Skeletal muscle tissue (tissue), 3 donors: ENCODE measurements at regions not wholly inside any gene's neighbourhood (a gene's known extent, or its start where the extent isn't known, plus 50 kb on each side); places are given as distances from the start of the nearest gene placed in this dataset.

ENCODE experiments used
- H3K27ac ChIP-seq: one replicate; pipeline ENCODE4 v1.7.0; 2013; ENCODE audit warnings: mild to moderate bottlenecking, low read depth, low read length, inconsistent platforms
- H3K27me3 ChIP-seq, 3 donors: one replicate each; pipeline ENCODE4 v1.7.0; 2013; ENCODE audit warnings: low read length in 3 of 3; ENCODE audit not compliant: control insufficient read depth in 3 of 3, insufficient read depth in 3 of 3
- H3K36me3 ChIP-seq, 3 donors: one replicate each; pipeline ENCODE4 v1.7.0; 2013; ENCODE audit warnings: low read length in 3 of 3; ENCODE audit not compliant: control insufficient read depth in 3 of 3, insufficient read depth in 3 of 3
- H3K4me1 ChIP-seq, 3 donors: one replicate each; pipeline ENCODE4 v1.7.0; 2013; ENCODE audit warnings: low read length in 3 of 3, mild to moderate bottlenecking in 3 of 3; ENCODE audit not compliant: control insufficient read depth in 3 of 3, insufficient read depth in 3 of 3
- H3K4me3 ChIP-seq, 3 donors: one replicate each; pipeline ENCODE4 v1.7.0; 2013; ENCODE audit warnings: low read length in 3 of 3
- H3K9ac ChIP-seq, 3 donors: one replicate each; pipeline ENCODE4 v1.7.0; 2013; ENCODE audit warnings: low read length in 3 of 3, mild to moderate bottlenecking in 3 of 3, moderate library complexity in 2 of 3, low read depth in 1 of 3
- H3K9me3 ChIP-seq, 3 donors: one replicate each; pipeline ENCODE4 v1.7.0; 2013; ENCODE audit warnings: low read length in 3 of 3; ENCODE audit not compliant: control insufficient read depth in 3 of 3
- donor health status: Osteomylitis.

GRCh38 chr13:85742355-85742754, 56.9 kb downstream of the SLITRK6 start:
- H3K4me1 ChIP-seq: no peaks in the 10 kb centered on the region
- H3K4me3 ChIP-seq: no peak overlapping the region
- no peaks in the 10 kb centered on the region for H3K36me3 ChIP-seq
- H3K27ac ChIP-seq: no peak overlapping the region
- no peaks in the 10 kb centered on the region for H3K27me3 ChIP-seq
- no peak overlapping the region for H3K9ac ChIP-seq
- H3K9me3 ChIP-seq: no peaks in the 10 kb centered on the region

- H3K4me3 ChIP-seq: no peak overlapping the region
- no peak overlapping the region for H3K27ac ChIP-seq
- no peaks in the 10 kb centered on the region for H3K27me3 ChIP-seq
- H3K9me3 ChIP-seq: no peaks in the 10 kb centered on the region
- H3K4me1 ChIP-seq: no peaks in the 10 kb centered on the region
- H3K36me3 ChIP-seq: no peaks in the 10 kb centered on the region
- no peak overlapping the region for H3K9ac ChIP-seq
Measured at GRCh38 chr13:85741017-85741416, 58.2 kb downstream of the SLITRK6 start.

GRCh38 chr13:85738696-85739320, 60.4 kb downstream of the SLITRK6 start:
- H3K9ac ChIP-seq: no peak overlapping the region
- H3K27me3 ChIP-seq: no peaks in the 10 kb centered on the region
- H3K36me3 ChIP-seq: no peaks in the 10 kb centered on the region
- no peaks in the 10 kb centered on the region for H3K9me3 ChIP-seq
- H3K4me3 ChIP-seq: no peak overlapping the region
- H3K4me1 ChIP-seq: no peaks in the 10 kb centered on the region
- H3K27ac ChIP-seq: no peak overlapping the region

GRCh38 chr13:85737952-85738351, 61.3 kb downstream of the SLITRK6 start:
- Histone ChIP-seq H3K27ac (no peak overlapping the region), H3K9ac (no peak overlapping the region), H3K36me3 (no peaks in the 10 kb centered on the region), H3K4me3 (no peak overlapping the region), H3K9me3 (no peaks in the 10 kb centered on the region), H3K4me1 (no peaks in the 10 kb centered on the region), H3K27me3 (no peaks in the 10 kb centered on the region)

- Histone ChIP-seq H3K27me3 (no peaks in the 10 kb centered on the region), H3K4me1 (no peaks in the 10 kb centered on the region), H3K36me3 (no peaks in the 10 kb centered on the region), H3K9ac (no peak overlapping the region), H3K9me3 (no peaks in the 10 kb centered on the region), H3K27ac (no peak overlapping the region), H3K4me3 (no peak overlapping the region)
Measured at GRCh38 chr13:85729296-85729695, 69.9 kb downstream of the SLITRK6 start.

- H3K9ac ChIP-seq: no peak overlapping the region
- H3K4me3 ChIP-seq: no peak overlapping the region
- no peaks in the 10 kb centered on the region for H3K9me3 ChIP-seq
- no peaks in the 10 kb centered on the region for H3K36me3 ChIP-seq
- no peaks in the 10 kb centered on the region for H3K4me1 ChIP-seq
- H3K27ac ChIP-seq: no peak overlapping the region
- H3K27me3 ChIP-seq: no peaks in the 10 kb centered on the region
Measured at GRCh38 chr13:85728811-85729210, 70.4 kb downstream of the SLITRK6 start.

- Histone ChIP-seq H3K9me3 (no peaks in the 10 kb centered on the region), H3K36me3 (no peaks in the 10 kb centered on the region), H3K4me1 (no peaks in the 10 kb centered on the region), H3K27me3 (no peaks in the 10 kb centered on the region), H3K4me3 (no peak overlapping the region), H3K27ac (no peak overlapping the region), H3K9ac (no peak overlapping the region)
Measured at GRCh38 chr13:85725433-85725832, 73.8 kb downstream of the SLITRK6 start.

- H3K4me1 ChIP-seq: no peaks in the 10 kb centered on the region
- no peak overlapping the region for H3K4me3 ChIP-seq
- H3K9me3 ChIP-seq: no peaks in the 10 kb centered on the region
- H3K27ac ChIP-seq: no peak overlapping the region
- H3K27me3 ChIP-seq: no peaks in the 10 kb centered on the region
- H3K9ac ChIP-seq: no peak overlapping the region
- no peaks in the 10 kb centered on the region for H3K36me3 ChIP-seq
Measured at GRCh38 chr13:85724546-85725432, 74.4 kb downstream of the SLITRK6 start.

GRCh38 chr13:85719749-85720148, 79.5 kb downstream of the SLITRK6 start:
- H3K9me3 ChIP-seq: no peaks in the 10 kb centered on the region
- no peaks in the 10 kb centered on the region for H3K4me1 ChIP-seq
- no peak overlapping the region for H3K27ac ChIP-seq
- no peak overlapping the region for H3K4me3 ChIP-seq
- no peak overlapping the region for H3K9ac ChIP-seq
- H3K27me3 ChIP-seq: no peaks in the 10 kb centered on the region
- no peaks in the 10 kb centered on the region for H3K36me3 ChIP-seq

- Histone ChIP-seq H3K9me3 (no peaks in the 10 kb centered on the region), H3K4me1 (no peaks in the 10 kb centered on the region), H3K36me3 (no peaks in the 10 kb centered on the region), H3K9ac (no peak overlapping the region), H3K4me3 (no peak overlapping the region), H3K27me3 (no peaks in the 10 kb centered on the region), H3K27ac (no peak overlapping the region)
Measured at GRCh38 chr13:85717921-85718320, 81.3 kb downstream of the SLITRK6 start.
